RWPE1 (cell line): ENCODE measurements at regions not wholly inside any gene's neighbourhood (a gene's known extent, or its start where the extent isn't known, plus 50 kb on each side); places are given as distances from the start of the nearest gene placed in this dataset.
"Not testable (repeated sequence)": the region's sequence is repeated elsewhere in the genome, so short reads cannot be mapped to it uniquely, and the experiment has no call there.

Experiments
- CTCF ChIA-PET: fragments of 350-600 bp; sonication (Branson Sonifier 250); formaldehyde crosslinking; extraction: SDS; loops from one replicate; lab custom pipeline; 2021; lab: Yijun Ruan, JAX
- POLR2A ChIA-PET: fragments of 400-600 bp; formaldehyde crosslinking; extraction: SDS; loops from one replicate; lab custom pipeline; 2020; ENCODE audit warnings: antibody characterized with exemption; ENCODE audit not compliant: low non-redundant PET; lab: Yijun Ruan, JAX
- DNase-seq: peaks from one replicate; pipeline ENCODE4 v3.0.0; 2012; ENCODE audit warnings: low spot score
- H3K27ac ChIP-seq: fragments of 450-650 bp; 2 replicates; pipeline ENCODE4 v1.5.1; 2017
- CTCF ChIP-seq: fragments of 450-650 bp; conservative IDR thresholded peaks from 2 replicates; pipeline ENCODE4 v1.5.1; 2017; ENCODE audit warnings: low read depth, mild to moderate bottlenecking

- DNase-seq: no peak
- ChIA-PET POLR2A (no interaction called here), CTCF (no interaction called here)
- H3K27ac ChIP-seq: no peak overlapping the region
- no peak for TF ChIP-seq CTCF
These were observed 633.9 kb upstream of the LRRTM1 start for GRCh38 chr2:80938463-80938862.

DNA sequence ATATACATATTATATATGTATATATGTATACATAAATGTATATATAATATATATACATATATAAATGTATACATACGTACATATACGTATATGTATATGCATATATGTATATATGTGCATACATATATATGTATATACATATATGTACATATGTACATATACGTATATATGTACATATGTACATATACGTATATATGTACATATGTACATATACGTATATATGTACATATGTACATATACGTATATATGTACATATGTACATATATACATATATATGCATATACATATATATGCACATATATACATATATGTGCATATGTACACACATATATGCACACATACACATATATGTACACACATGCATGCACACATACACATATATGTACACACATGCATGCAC is 627.3 kb upstream of the LRRTM1 start:
- CTCF ChIA-PET, H3K27ac ChIP-seq, POLR2A ChIA-PET, DNase-seq: not testable (repeated sequence)

- ChIA-PET POLR2A (no interaction called here), CTCF (no interaction called here)
- DNase-seq: no peak
- no peak overlapping the region for H3K27ac ChIP-seq
- no peak for TF ChIP-seq CTCF
These were observed 626.2 kb upstream of the LRRTM1 start for GRCh38 chr2:80930777-80931176.

- no peak for DNase-seq
- TF ChIP-seq CTCF: no peak
These were observed 621.6 kb upstream of the LRRTM1 start for GRCh38 chr2:80926168-80926567.

GRCh38 chr2:80896576-80896975 is 592.0 kb upstream of the LRRTM1 start:
- no peak for TF ChIP-seq CTCF
- ChIA-PET POLR2A (no interaction called here), CTCF (no interaction called here)
- DNase-seq: no peak
- no peak overlapping the region for H3K27ac ChIP-seq

More at GRCh38 chr2:80926168-80926567, 621.6 kb upstream of the LRRTM1 start:
- H3K27ac ChIP-seq: no peak overlapping the region
- ChIA-PET CTCF (no interaction called here), POLR2A (no interaction called here)

DNA sequence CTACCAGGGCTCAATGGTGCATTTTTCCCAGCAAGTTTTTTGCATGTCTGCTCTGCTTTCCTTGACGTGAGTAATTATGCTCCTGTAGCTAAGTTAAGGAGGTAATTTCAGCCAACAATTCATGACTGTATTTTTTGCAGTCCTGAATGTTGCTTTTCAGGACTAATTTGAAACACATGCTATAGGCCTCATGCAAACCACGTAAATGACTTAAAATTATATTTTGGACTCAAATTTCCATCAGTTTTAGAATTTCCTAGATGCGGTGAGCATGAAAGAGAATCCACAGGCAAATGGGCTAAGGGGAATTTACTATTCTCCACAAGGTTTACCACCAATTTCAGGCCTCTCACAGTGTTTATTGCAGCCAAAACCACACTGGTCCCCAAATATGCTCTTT is 589.9 kb upstream of the LRRTM1 start:
- DNase-seq: no peak

DNA sequence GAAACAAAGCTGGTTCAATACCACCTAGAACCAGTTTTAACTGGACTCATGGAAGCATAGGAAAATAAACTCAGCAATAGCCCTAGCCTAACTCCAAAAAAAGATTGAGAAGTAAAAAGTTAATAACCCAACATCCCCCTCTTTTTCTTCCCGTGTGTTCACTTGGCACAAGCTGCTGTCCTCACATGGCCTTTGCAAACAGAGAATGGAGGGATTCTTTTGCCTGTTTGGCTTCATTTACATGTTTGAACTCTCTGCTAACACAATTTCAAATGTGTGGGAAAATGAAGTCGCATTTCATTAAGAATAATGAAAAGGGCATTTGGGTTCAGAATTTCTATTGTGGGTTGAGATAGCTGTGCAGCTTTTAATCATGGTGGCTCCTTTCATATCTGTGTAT is 589.2 kb upstream of the LRRTM1 start:
- ChIA-PET CTCF (no interaction called here), POLR2A (no interaction called here)
- no peak for DNase-seq
- H3K27ac ChIP-seq: no peak overlapping the region
- TF ChIP-seq CTCF: no peak

More for the DNA sequence above, 589.9 kb upstream of the LRRTM1 start:
- no peak for TF ChIP-seq CTCF
- CTCF ChIA-PET: no interaction called here
- POLR2A ChIA-PET: no interaction called here
- no peak overlapping the region for H3K27ac ChIP-seq
